ENCODE measurements at regions not wholly inside any gene's neighbourhood (a gene's known extent, or its start where the extent isn't known, plus 50 kb on each side); places are given as distances from the start of the nearest gene placed in this dataset.

- ChIA-PET CTCF (ENCODE audit: partially characterized antibody) (interaction anchor here (1.3 kb wide), 1 partner anchor 715 kb away, joined by 3 read pairs; no protein-coding TSS in a partner anchor), POLR2A (ENCODE audit: partially characterized antibody) (no interaction called here)
- WGBS, 2 experiments (ENCODE audit: extremely low coverage in 1 of 2, insufficient coverage in 1 of 2, insufficient read length in 1 of 2, insufficient replicate concordance in 2 of 2, low coverage in 1 of 2, low lambda C conversion rate in 2 of 2, missing lambda C conversion rate in 1 of 2), result 95% methylated on average over 5 of the region's 5 CpGs; no CpG with 5 or more reads in 1 of the 2 experiments
Observed at GRCh38 chr7:68087401-68087800, 1090.8 kb downstream of the TYW1 start.

More at GRCh38 chr7:68087401-68087800, 1090.8 kb downstream of the TYW1 start:
- TF ChIP-seq SAP30 (IDR thresholded peaks at IDR 0.05; ENCODE audit: insufficient read depth, insufficient replicate concordance, low read length) (no peak), SIRT6 (IDR thresholded peaks at IDR 0.05; ENCODE audit: low read length) (no peak), POU5F1 (IDR thresholded peaks at IDR 0.05; ENCODE audit: low read depth, low read length) (no peak)
- TF ChIP-seq, protein P1, sequence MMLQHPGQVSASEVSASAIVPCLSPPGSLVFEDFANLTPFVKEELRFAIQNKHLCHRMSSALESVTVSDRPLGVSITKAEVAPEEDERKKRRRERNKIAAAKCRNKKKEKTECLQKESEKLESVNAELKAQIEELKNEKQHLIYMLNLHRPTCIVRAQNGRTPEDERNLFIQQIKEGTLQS (IDR thresholded peaks at IDR 0.05; ENCODE audit: insufficient read depth, low read depth, low read length), result no peak
- no peaks in the 10 kb centered on the region for H3K27me3 ChIP-seq (replicated peaks in 1 of 4; ENCODE audit: control insufficient read depth in 3 of 4, extremely low read depth in 1 of 4, insufficient read depth in 3 of 4, low read length in 3 of 4)
- no peak overlapping the region for H4K91ac ChIP-seq (replicated peaks; ENCODE audit: insufficient read length, low read length)
- no peak overlapping the region for H3K27ac ChIP-seq (ENCODE audit: low read depth, low read length)
- no peak overlapping the region for H3K4me3 ChIP-seq (ENCODE audit: extremely low read depth in 1 of 4, insufficient read depth in 2 of 4, low read depth in 3 of 4, low read length in 4 of 4)
- no peaks in the 10 kb centered on the region for H3K4me1 ChIP-seq (replicated peaks in 1 of 4; ENCODE audit: control insufficient read depth in 3 of 4, insufficient read depth in 4 of 4, low read length in 3 of 4)
- DNase-seq (ENCODE audit: low read depth in 1 of 2, low spot score in 2 of 2), result no peak
- H4K5ac ChIP-seq (ENCODE audit: insufficient read length, low read depth, low read length), result no peak overlapping the region
- no peaks in the 10 kb centered on the region; a peak in 1 of 8 replicates for H3K36me3 ChIP-seq (ENCODE audit: control insufficient read depth in 2 of 4, insufficient read depth in 4 of 4, low read length in 3 of 4)
- no peak overlapping the region for H3K14ac ChIP-seq (ENCODE audit: insufficient read length)
- no peak overlapping the region for H2AK5ac ChIP-seq (ENCODE audit: low read depth, low read length)
- no peak overlapping the region for H2AFZ ChIP-seq (ENCODE audit: low read length)
- no peak overlapping the region for H3K4me2 ChIP-seq (ENCODE audit: insufficient read depth in 1 of 2, low read depth in 2 of 2, low read length in 2 of 2)
- no peaks in the 10 kb centered on the region for H3K79me1 ChIP-seq (ENCODE audit: low read depth, low read length)
- H4K20me1 ChIP-seq (replicated peaks in 1 of 2; ENCODE audit: control insufficient read depth in 1 of 2, insufficient read depth in 2 of 2, low read length in 2 of 2), result no peaks in the 10 kb centered on the region
- H3K4ac ChIP-seq (replicated peaks; ENCODE audit: insufficient read length, low read depth, low read length), result no peak overlapping the region
- FAIRE-seq, result no peak
- no peaks in the 10 kb centered on the region for H3K79me2 ChIP-seq (ENCODE audit: control insufficient read depth in 1 of 2, insufficient read depth in 2 of 2, low read length in 2 of 2)
- H3K23ac ChIP-seq (ENCODE audit: insufficient read length), result no peak overlapping the region
- no peak overlapping the region for H3K18ac ChIP-seq (ENCODE audit: extremely low read depth, low read length)
- H2BK15ac ChIP-seq (ENCODE audit: low read length), result no peak overlapping the region
- no peak overlapping the region for H3K56ac ChIP-seq (replicated peaks; ENCODE audit: insufficient read length, low read depth, low read length)
- no peak overlapping the region for H2BK5ac ChIP-seq (ENCODE audit: low read depth, low read length)
- no peak overlapping the region for H4K8ac ChIP-seq (ENCODE audit: extremely low read depth, insufficient read depth, low read length)
- no peak overlapping the region for H3K9ac ChIP-seq (replicated peaks in 1 of 4; ENCODE audit: extremely low read depth in 1 of 4, low read depth in 3 of 4, low read length in 3 of 4)
- no peak overlapping the region for H2BK120ac ChIP-seq (replicated peaks; ENCODE audit: low read depth, low read length)
- H2BK20ac ChIP-seq (ENCODE audit: low read length), result no peak overlapping the region
- no peaks in the 10 kb centered on the region for H3K23me2 ChIP-seq (ENCODE audit: low read depth, low read length)
- H3K9me3 ChIP-seq (ENCODE audit: insufficient read depth in 2 of 2, low read depth in 1 of 2, low read length in 1 of 2), result peaks cover 11 to 16% of the 10 kb centered on the region in 2 experiments
- no peak overlapping the region for H2BK12ac ChIP-seq (ENCODE audit: low read depth, low read length)

Measured in H1 (cell line).